ENCODE measurements at regions not wholly inside any gene's neighbourhood (a gene's known extent, or its start where the extent isn't known, plus 50 kb on each side); places are given as distances from the start of the nearest gene placed in this dataset.
"Not testable (repeated sequence)": the region's sequence is repeated elsewhere in the genome, so short reads cannot be mapped to it uniquely, and the experiment has no call there.

DNA sequence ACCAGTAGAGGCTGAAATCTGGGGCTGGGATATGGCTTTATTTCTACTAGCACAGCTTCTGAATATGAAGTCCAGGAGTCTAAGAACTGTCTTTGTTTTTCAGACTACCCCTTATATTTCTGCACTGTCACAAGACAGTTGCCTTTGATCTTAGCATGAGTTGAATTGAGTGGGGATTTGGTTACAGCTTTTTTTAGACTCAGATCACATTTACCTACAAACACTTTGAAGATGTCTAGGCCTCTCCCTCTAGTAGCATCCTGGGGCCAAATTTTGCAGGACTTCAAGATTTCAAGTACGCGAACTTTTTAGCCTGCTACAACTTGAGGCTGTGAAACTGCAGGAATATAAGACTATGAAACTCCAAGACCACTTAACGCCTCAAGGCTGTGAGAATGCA, 240.2 kb downstream of the NEBL start:
- Mint-ChIP-seq H3K36me3 (no peaks in the 10 kb centered on the region), H3K9me3 (peaks cover 0 to 13% (median 5%) of the 10 kb centered on the region in 7 donors), H3K27me3 (peaks cover 4% of the 10 kb centered on the region), H3K4me1 (no peaks in the 10 kb centered on the region), H3K27ac (no peak overlapping the region), H3K4me3 (no peak overlapping the region)
- DNase-seq (no peak), ATAC-seq (ENCODE audit: low read depth in 2 of 2) (no peak)
- no peaks in the 10 kb centered on the region for H3K4me1 ChIP-seq (ENCODE audit: control insufficient read depth, insufficient read depth, low read length, poor library complexity, severe bottlenecking)
- H3K27ac ChIP-seq (ENCODE audit: insufficient read depth, low read length, poor library complexity, severe bottlenecking), result no peak overlapping the region
- no peaks in the 10 kb centered on the region for H3K27me3 ChIP-seq (ENCODE audit: control insufficient read depth, insufficient read depth, low read length)
- H3K4me3 ChIP-seq (ENCODE audit: low read depth, low read length), result no peak overlapping the region
- no peaks in the 10 kb centered on the region for H3K36me3 ChIP-seq (ENCODE audit: control insufficient read depth, insufficient read depth, low read length)
- no peaks in the 10 kb centered on the region for H3K9me3 ChIP-seq (ENCODE audit: control insufficient read depth in 2 of 2, low read length in 2 of 2)

DNA sequence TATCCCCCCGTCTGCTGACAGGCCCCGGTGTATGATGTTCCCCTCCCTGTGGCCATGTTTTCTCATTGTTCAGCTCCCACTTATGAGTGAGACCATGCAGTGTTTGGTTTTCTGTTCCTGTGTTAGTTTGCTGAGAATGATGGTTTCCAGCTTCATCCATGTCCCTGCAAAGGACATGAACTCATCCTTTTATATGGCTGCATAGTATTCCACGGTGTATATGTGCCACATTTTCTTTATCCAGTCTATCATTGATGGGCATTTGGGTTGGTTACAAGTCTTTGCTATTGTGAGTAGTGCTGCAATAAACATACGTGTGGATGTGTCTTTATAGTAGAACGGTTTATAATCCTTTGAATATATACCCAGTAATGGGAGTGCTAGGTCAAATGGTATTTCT, 244.7 kb downstream of the NEBL start:
- not testable (repeated sequence) for DNase-seq, H3K4me3 Mint-ChIP-seq

DNA sequence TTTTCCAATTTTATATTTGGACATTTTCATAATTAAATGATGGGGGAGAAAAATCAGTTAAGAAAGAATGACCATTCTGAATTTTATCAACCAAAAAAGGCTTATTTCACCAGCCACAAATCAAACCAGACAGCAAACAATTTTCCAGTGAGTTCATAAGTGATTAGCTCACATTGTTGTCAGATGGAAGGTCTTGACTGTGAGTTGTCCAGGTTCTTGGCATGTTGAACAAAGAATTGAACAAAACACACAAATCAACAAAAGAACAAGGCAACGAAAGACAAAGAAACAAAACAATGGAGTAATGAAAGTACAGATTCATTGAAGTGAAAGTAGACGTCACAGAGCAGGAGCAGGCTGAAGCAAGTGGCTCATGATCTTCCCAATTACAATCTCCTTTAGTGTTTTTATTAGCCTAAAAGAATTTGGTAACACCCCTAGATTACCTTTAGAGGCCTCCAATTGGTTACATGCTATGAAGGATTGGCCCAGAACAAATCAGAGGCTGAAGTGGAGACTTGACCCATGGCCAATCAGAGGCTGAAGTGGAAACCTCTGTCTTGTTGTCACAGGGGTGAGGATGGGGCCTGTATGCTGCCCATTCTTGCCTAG, 248.7 kb downstream of the NEBL start:
- peaks cover 0 to 1% of the 10 kb centered on the region in 2 experiments for H3K9me3 ChIP-seq (ENCODE audit: control insufficient read depth in 2 of 2, low read length in 2 of 2)
- peaks cover 2 to 13% (median 7%) of the 10 kb centered on the region in 7 donors for H3K9me3 Mint-ChIP-seq
- H3K27ac ChIP-seq (ENCODE audit: insufficient read depth, low read length, poor library complexity, severe bottlenecking), result no peak overlapping the region
- DNase-seq (no peak), ATAC-seq (ENCODE audit: low read depth in 2 of 2) (no peak)
- H3K27me3 Mint-ChIP-seq, result no peaks in the 10 kb centered on the region
- H3K4me1 Mint-ChIP-seq, result no peaks in the 10 kb centered on the region
- no peak overlapping the region for H3K27ac Mint-ChIP-seq
- no peak overlapping the region for H3K4me3 ChIP-seq (ENCODE audit: low read depth, low read length)
- no peaks in the 10 kb centered on the region for H3K36me3 ChIP-seq (ENCODE audit: control insufficient read depth, insufficient read depth, low read length)
- H3K27me3 ChIP-seq (ENCODE audit: control insufficient read depth, insufficient read depth, low read length), result no peaks in the 10 kb centered on the region
- H3K4me1 ChIP-seq (ENCODE audit: control insufficient read depth, insufficient read depth, low read length, poor library complexity, severe bottlenecking), result no peaks in the 10 kb centered on the region
- H3K36me3 Mint-ChIP-seq, result no peaks in the 10 kb centered on the region
- H3K4me3 Mint-ChIP-seq, result no peak overlapping the region

More for the DNA sequence above, 244.7 kb downstream of the NEBL start:
- H3K36me3 ChIP-seq (ENCODE audit: control insufficient read depth, insufficient read depth, low read length); H3K4me1 ChIP-seq (ENCODE audit: control insufficient read depth, insufficient read depth, low read length, poor library complexity, severe bottlenecking); H3K27ac Mint-ChIP-seq; H3K27ac ChIP-seq (ENCODE audit: insufficient read depth, low read length, poor library complexity, severe bottlenecking); H3K36me3 Mint-ChIP-seq; H3K4me1 Mint-ChIP-seq; H3K27me3 ChIP-seq (ENCODE audit: control insufficient read depth, insufficient read depth, low read length); H3K4me3 ChIP-seq (ENCODE audit: low read depth, low read length); ATAC-seq (ENCODE audit: low read depth in 2 of 2); H3K27me3 Mint-ChIP-seq; H3K9me3 ChIP-seq (ENCODE audit: control insufficient read depth in 2 of 2, low read length in 2 of 2): not testable (repeated sequence)
- peaks cover 0 to 16% (median 10%) of the 10 kb centered on the region in 7 donors for H3K9me3 Mint-ChIP-seq

DNA sequence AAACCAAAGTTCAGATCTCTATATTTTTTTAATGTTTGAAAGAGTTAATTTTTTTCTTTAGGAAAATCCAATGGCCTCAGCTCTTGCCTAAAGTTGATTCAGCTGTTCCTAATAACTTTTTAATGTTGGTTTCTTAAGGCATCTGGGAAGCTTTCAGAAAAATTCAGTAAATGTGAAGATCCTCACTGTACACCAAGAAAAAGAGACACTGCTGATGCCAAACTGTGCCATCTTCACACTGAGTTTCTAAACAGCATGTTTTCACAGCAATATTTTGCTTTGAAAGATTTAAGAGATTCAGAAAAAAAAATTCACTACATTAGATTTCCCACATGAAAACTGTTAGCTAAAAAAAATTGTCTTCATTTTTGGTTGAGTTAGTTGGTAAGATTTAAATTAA, 249.4 kb downstream of the NEBL start:
- Histone ChIP-seq H3K9me3 (ENCODE audit: control insufficient read depth in 2 of 2, low read length in 2 of 2) (peaks cover 0 to 1% of the 10 kb centered on the region in 2 experiments), H3K27ac (ENCODE audit: insufficient read depth, low read length, poor library complexity, severe bottlenecking) (no peak overlapping the region), H3K4me3 (ENCODE audit: low read depth, low read length) (no peak overlapping the region), H3K4me1 (ENCODE audit: control insufficient read depth, insufficient read depth, low read length, poor library complexity, severe bottlenecking) (no peaks in the 10 kb centered on the region), H3K27me3 (ENCODE audit: control insufficient read depth, insufficient read depth, low read length) (no peaks in the 10 kb centered on the region), H3K36me3 (ENCODE audit: control insufficient read depth, insufficient read depth, low read length) (no peaks in the 10 kb centered on the region)
- Mint-ChIP-seq H3K4me3 (no peak overlapping the region), H3K27ac (no peak overlapping the region), H3K4me1 (no peaks in the 10 kb centered on the region), H3K9me3 (peaks cover 2 to 13% (median 7%) of the 10 kb centered on the region in 7 donors), H3K27me3 (no peaks in the 10 kb centered on the region), H3K36me3 (no peaks in the 10 kb centered on the region)
- ATAC-seq (ENCODE audit: low read depth in 2 of 2), result no peak
- DNase-seq, result no peak

DNA sequence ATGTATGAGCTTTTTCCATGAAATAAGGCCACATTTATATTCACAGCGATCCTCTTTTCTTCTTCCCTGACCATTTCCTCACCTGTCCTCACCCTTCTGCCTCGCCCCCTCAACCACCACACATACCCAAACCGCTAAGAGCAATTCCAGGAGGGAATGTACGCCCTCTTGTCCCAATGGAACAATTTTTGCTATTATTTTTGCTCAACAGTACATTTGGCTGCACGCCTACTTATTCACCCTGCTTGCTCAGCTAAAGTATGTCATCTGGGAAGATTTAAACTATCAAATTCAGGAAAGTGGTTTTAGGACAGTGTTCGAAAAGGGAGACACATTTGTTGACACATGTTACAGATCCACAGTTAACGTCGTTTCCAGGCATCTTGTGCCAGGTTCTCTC, 252.7 kb downstream of the NEBL start:
- Histone ChIP-seq H3K4me1 (ENCODE audit: control insufficient read depth, insufficient read depth, low read length, poor library complexity, severe bottlenecking) (no peaks in the 10 kb centered on the region), H3K36me3 (ENCODE audit: control insufficient read depth, insufficient read depth, low read length) (no peaks in the 10 kb centered on the region), H3K27ac (ENCODE audit: insufficient read depth, low read length, poor library complexity, severe bottlenecking) (no peak overlapping the region), H3K27me3 (ENCODE audit: control insufficient read depth, insufficient read depth, low read length) (no peaks in the 10 kb centered on the region), H3K9me3 (ENCODE audit: control insufficient read depth in 2 of 2, low read length in 2 of 2) (peaks cover 1 to 4% of the 10 kb centered on the region in 2 experiments), H3K4me3 (ENCODE audit: low read depth, low read length) (no peak overlapping the region)
- Mint-ChIP-seq H3K4me1 (no peaks in the 10 kb centered on the region), H3K36me3 (no peaks in the 10 kb centered on the region), H3K27me3 (no peaks in the 10 kb centered on the region), H3K9me3 (peaks cover under 1 to 5% (median 3%) of the 10 kb centered on the region in 7 donors), H3K4me3 (no peak overlapping the region), H3K27ac (no peak overlapping the region)
- ATAC-seq (ENCODE audit: low read depth in 2 of 2), result no peak
- DNase-seq, result no peak

DNA sequence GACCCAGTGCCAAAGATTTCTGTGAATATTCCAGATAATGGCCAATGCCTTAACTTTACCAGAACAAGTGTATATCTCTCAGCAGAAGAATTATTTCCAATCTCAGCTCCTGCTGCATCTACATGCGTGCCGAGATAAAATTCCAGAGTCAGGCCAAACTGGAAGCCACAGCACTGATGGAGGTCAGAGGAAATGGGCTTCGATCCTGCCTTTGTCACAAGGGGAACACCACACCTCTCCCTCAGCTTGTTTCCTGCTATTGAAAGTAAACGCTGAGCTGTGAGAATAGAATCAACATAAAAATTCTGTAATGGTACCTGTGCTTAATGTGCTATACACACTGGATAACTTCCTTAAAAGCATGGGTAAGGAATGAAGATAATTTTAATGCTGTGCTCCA, 255.5 kb downstream of the NEBL start:
- H3K27me3 Mint-ChIP-seq, result no peaks in the 10 kb centered on the region
- Histone ChIP-seq H3K27ac (ENCODE audit: insufficient read depth, low read length, poor library complexity, severe bottlenecking) (no peak overlapping the region), H3K9me3 (ENCODE audit: control insufficient read depth in 2 of 2, low read length in 2 of 2) (peaks cover 0 to 4% of the 10 kb centered on the region in 2 experiments), H3K4me3 (ENCODE audit: low read depth, low read length) (no peak overlapping the region), H3K27me3 (ENCODE audit: control insufficient read depth, insufficient read depth, low read length) (no peaks in the 10 kb centered on the region), H3K36me3 (ENCODE audit: control insufficient read depth, insufficient read depth, low read length) (no peaks in the 10 kb centered on the region), H3K4me1 (ENCODE audit: control insufficient read depth, insufficient read depth, low read length, poor library complexity, severe bottlenecking) (no peaks in the 10 kb centered on the region)
- no peaks in the 10 kb centered on the region for H3K36me3 Mint-ChIP-seq
- H3K4me3 Mint-ChIP-seq, result no peak overlapping the region
- DNase-seq (no peak), ATAC-seq (ENCODE audit: low read depth in 2 of 2) (no peak)
- H3K9me3 Mint-ChIP-seq, result peaks cover 5 to 17% (median 11%) of the 10 kb centered on the region in 7 donors
- no peaks in the 10 kb centered on the region for H3K4me1 Mint-ChIP-seq
- no peak overlapping the region for H3K27ac Mint-ChIP-seq

DNA sequence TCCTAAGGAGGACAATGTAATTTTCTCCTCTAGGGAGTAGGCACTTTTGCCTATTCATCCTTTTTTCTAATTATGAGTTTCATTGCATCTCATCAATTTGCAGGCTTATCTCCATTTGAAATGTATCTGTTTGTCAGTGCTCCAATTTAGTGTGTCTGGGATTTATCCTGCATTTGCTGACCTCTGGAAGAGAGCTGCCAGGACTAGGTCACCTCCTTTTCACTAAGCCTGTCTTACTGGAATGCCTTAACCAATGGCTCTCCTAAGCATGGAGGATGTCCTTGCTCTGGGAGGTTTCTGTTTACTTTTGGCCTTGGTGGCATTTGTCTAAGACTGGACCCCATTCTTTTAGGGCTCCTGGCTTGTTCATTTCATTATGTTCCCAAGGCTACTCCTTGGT, 261.5 kb downstream of the NEBL start:
- Histone ChIP-seq H3K4me3 (ENCODE audit: low read depth, low read length) (no peak overlapping the region), H3K4me1 (ENCODE audit: control insufficient read depth, insufficient read depth, low read length, poor library complexity, severe bottlenecking) (no peaks in the 10 kb centered on the region), H3K36me3 (ENCODE audit: control insufficient read depth, insufficient read depth, low read length) (no peaks in the 10 kb centered on the region), H3K27me3 (ENCODE audit: control insufficient read depth, insufficient read depth, low read length) (no peaks in the 10 kb centered on the region), H3K9me3 (ENCODE audit: control insufficient read depth in 2 of 2, low read length in 2 of 2) (peaks cover 2 to 4% of the 10 kb centered on the region in 2 experiments), H3K27ac (ENCODE audit: insufficient read depth, low read length, poor library complexity, severe bottlenecking) (no peak overlapping the region)
- Mint-ChIP-seq H3K4me3 (no peak overlapping the region), H3K27ac (no peak overlapping the region), H3K4me1 (no peaks in the 10 kb centered on the region), H3K9me3 (peaks cover 3 to 20% (median 14%) of the 10 kb centered on the region in 7 donors), H3K27me3 (no peaks in the 10 kb centered on the region), H3K36me3 (no peaks in the 10 kb centered on the region)
- ATAC-seq (ENCODE audit: low read depth in 2 of 2) (no peak), DNase-seq (no peak)

DNA sequence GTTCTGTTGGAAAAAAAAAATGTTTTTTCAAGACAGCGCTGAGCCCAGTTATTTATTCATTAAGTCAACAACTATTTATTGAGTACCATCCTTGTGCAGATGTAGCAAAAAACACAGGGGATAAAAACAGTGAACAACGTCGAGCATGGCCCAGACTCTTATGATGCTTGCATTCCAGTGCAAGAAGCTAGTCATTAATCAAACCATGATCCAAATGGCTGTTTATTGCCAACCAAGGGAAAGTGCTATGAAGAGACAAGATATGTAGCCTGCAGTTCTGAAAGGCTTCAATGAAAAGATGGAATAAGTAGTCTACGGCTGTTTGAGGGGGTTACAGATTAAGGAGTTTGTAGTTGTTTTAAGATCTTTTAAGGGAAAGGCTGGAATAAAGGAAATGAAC, 262.3 kb downstream of the NEBL start:
- H3K27me3 ChIP-seq (ENCODE audit: control insufficient read depth, insufficient read depth, low read length), result no peaks in the 10 kb centered on the region
- Mint-ChIP-seq H3K4me3 (no peak overlapping the region), H3K9me3 (peaks cover 3 to 20% (median 14%) of the 10 kb centered on the region in 7 donors), H3K27me3 (no peaks in the 10 kb centered on the region), H3K36me3 (no peaks in the 10 kb centered on the region), H3K27ac (no peak overlapping the region), H3K4me1 (no peaks in the 10 kb centered on the region)
- H3K27ac ChIP-seq (ENCODE audit: insufficient read depth, low read length, poor library complexity, severe bottlenecking), result no peak overlapping the region
- H3K36me3 ChIP-seq (ENCODE audit: control insufficient read depth, insufficient read depth, low read length), result no peaks in the 10 kb centered on the region
- ATAC-seq (ENCODE audit: low read depth in 2 of 2) (no peak), DNase-seq (no peak)
- no peaks in the 10 kb centered on the region for H3K4me1 ChIP-seq (ENCODE audit: control insufficient read depth, insufficient read depth, low read length, poor library complexity, severe bottlenecking)
- H3K4me3 ChIP-seq (ENCODE audit: low read depth, low read length), result no peak overlapping the region
- H3K9me3 ChIP-seq (ENCODE audit: control insufficient read depth in 2 of 2, low read length in 2 of 2), result peaks cover 0 to 2% of the 10 kb centered on the region in 2 experiments

All from CD4-positive, CD25-positive, alpha-beta regulatory T cell (primary cell).